ENCODE measurements at regions not wholly inside any gene's neighbourhood (a gene's known extent, or its start where the extent isn't known, plus 50 kb on each side); places are given as distances from the start of the nearest gene placed in this dataset.

DNA sequence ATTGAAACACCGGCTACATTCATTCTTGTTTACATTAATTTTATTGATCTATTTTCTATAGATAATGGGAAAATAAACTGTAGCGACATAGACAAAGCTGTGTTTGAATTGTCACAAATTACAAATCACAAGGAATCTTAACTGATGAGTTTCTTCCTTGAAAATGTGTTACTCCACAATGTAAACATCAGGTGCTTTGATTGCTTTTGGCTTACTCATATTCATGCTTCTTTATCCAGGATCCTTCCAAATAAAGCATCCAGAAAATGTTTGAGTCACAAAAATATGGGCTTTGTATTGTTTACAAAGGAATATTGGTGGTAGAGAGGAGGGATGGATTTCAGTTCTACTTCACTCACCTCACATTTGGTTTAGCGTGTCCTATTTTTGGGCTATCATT, 64.0 kb downstream of the BMP2 start:
- TF ChIP-seq, protein P1, sequence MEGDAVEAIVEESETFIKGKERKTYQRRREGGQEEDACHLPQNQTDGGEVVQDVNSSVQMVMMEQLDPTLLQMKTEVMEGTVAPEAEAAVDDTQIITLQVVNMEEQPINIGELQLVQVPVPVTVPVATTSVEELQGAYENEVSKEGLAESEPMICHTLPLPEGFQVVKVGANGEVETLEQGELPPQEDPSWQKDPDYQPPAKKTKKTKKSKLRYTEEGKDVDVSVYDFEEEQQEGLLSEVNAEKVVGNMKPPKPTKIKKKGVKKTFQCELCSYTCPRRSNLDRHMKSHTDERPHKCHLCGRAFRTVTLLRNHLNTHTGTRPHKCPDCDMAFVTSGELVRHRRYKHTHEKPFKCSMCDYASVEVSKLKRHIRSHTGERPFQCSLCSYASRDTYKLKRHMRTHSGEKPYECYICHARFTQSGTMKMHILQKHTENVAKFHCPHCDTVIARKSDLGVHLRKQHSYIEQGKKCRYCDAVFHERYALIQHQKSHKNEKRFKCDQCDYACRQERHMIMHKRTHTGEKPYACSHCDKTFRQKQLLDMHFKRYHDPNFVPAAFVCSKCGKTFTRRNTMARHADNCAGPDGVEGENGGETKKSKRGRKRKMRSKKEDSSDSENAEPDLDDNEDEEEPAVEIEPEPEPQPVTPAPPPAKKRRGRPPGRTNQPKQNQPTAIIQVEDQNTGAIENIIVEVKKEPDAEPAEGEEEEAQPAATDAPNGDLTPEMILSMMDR (IDR thresholded peaks at IDR 0.05 in 4 of 5, conservative IDR thresholded peaks at IDR 0.05 in 1 of 5), result no peak
- TF ChIP-seq POLR2A (IDR thresholded peaks at IDR 0.05), result no peak
